Esophagus muscularis mucosa (tissue), 4 donors: ENCODE measurements at regions not wholly inside any gene's neighbourhood (a gene's known extent, or its start where the extent isn't known, plus 50 kb on each side); places are given as distances from the start of the nearest gene placed in this dataset.

Source experiments
- DNase-seq: peaks from one replicate; pipeline ENCODE4 v3.0.0-alpha.2; 2017; ENCODE audit errors: extremely low spot score
- H3K27ac ChIP-seq, 4 donors: fragments of 200-600 bp; sonication (generic); replicated peaks in 1 of 4; 1 replicate in 3 of 4; 2 replicates in 1 of 4; pipeline ENCODE4 v1.5.1; 2016 to 2019; ENCODE audit warnings: mild to moderate bottlenecking in 1 of 4
- H3K27me3 ChIP-seq, 4 donors: fragments of 200-600 bp; sonication (generic); one replicate each; pipeline versions ENCODE4 v1.5.1 to v1.6.0; 2016 to 2019
- H3K36me3 ChIP-seq, 4 donors: fragments of 200-600 bp; sonication (generic); one replicate each; pipeline ENCODE4 v1.5.1; 2016 to 2019
- H3K4me1 ChIP-seq, 4 donors: fragments of 200-600 bp; sonication (generic); one replicate each; pipeline ENCODE4 v1.5.1; 2016 to 2019
- H3K4me3 ChIP-seq, 4 donors: fragments of 200-600 bp; sonication (generic); 1 replicate in 2 of 4; 2 replicates in 2 of 4; pipeline ENCODE4 v1.5.1; 2016 to 2019; ENCODE audit warnings: mild to moderate bottlenecking in 4 of 4, moderate library complexity in 1 of 4
- H3K9me3 ChIP-seq, 4 donors: fragments of 200-600 bp; sonication (generic); 1 replicate in 3 of 4; 2 replicates in 1 of 4; pipeline ENCODE4 v1.5.1; 2016 to 2019
- EP300 ChIP-seq: sonication (generic); formaldehyde crosslinking; IDR thresholded peaks from one replicate; pipeline ENCODE4 v1.6.1; 2017; ENCODE audit warnings: antibody characterized with exemption
- POLR2A ChIP-seq: fragments of 450-650 bp; IDR thresholded peaks from one replicate; pipeline ENCODE4 v1.6.1; 2017; ENCODE audit warnings: antibody characterized with exemption, moderate library complexity, mild to moderate bottlenecking, low read depth
- POLR2AphosphoS5 ChIP-seq, 2 donors: sonication (generic); formaldehyde crosslinking; IDR thresholded peaks; one replicate each; pipeline ENCODE4 v1.6.1; 2017; ENCODE audit warnings: antibody characterized with exemption in 2 of 2
- WGBS: methylation state at CpG from one replicate; pipeline ENCODE4 v1.1.5; 2018; 5-methylcytosine and 5-hydroxymethylcytosine counted together
- intact Hi-C: fragments of 100-400 bp; cut with DNase I; formaldehyde crosslinking; loops from one replicate; pipeline ENCODE4 v1.15.1; 2023
- TF ChIP-seq, protein P1 (sequence below), 3 experiments: fragments of 200-600 bp in 2 of 3; fragments of 450-650 bp in 1 of 3; sonication (generic) in 2 of 3; IDR thresholded peaks; one replicate each; pipeline ENCODE4 v1.5.1; 2017 to 2019; ENCODE audit warnings: antibody characterized with exemption in 3 of 3, mild to moderate bottlenecking in 2 of 3, moderate library complexity in 1 of 3

DNA sequence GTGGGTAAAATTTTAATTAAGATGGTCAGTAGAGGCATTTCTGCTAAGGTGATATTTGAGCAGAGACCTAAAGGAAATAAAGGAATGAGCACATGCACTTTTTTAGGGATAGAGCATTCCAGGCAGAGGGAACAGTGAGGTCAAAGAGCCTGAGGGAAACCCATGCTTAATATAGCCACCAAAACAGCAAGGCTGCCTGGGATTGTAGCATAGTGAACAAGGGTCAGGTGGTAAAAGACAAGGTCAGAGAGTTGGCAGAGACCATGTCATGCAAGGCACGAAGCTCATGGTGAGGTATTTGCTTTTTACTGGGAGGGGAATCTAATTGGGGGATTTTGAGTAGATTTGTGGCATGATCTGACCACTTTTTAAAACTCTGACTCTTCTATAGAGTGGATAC is 344.6 kb upstream of the LRRC7 start:
- H3K4me3 ChIP-seq, result no peak overlapping the region
- H3K27ac ChIP-seq, result no peak overlapping the region
- no peaks in the 10 kb centered on the region for H3K27me3 ChIP-seq
- no peak for DNase-seq
- H3K4me1 ChIP-seq, result no peaks in the 10 kb centered on the region
- no peak for TF ChIP-seq POLR2A
- TF ChIP-seq, protein P1, sequence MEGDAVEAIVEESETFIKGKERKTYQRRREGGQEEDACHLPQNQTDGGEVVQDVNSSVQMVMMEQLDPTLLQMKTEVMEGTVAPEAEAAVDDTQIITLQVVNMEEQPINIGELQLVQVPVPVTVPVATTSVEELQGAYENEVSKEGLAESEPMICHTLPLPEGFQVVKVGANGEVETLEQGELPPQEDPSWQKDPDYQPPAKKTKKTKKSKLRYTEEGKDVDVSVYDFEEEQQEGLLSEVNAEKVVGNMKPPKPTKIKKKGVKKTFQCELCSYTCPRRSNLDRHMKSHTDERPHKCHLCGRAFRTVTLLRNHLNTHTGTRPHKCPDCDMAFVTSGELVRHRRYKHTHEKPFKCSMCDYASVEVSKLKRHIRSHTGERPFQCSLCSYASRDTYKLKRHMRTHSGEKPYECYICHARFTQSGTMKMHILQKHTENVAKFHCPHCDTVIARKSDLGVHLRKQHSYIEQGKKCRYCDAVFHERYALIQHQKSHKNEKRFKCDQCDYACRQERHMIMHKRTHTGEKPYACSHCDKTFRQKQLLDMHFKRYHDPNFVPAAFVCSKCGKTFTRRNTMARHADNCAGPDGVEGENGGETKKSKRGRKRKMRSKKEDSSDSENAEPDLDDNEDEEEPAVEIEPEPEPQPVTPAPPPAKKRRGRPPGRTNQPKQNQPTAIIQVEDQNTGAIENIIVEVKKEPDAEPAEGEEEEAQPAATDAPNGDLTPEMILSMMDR (IDR thresholded peaks at IDR 0.05), result no peak
- no peak for TF ChIP-seq EP300
- TF ChIP-seq POLR2AphosphoS5 (IDR thresholded peaks at IDR 0.05), result no peak
- H3K9me3 ChIP-seq, result no peaks in the 10 kb centered on the region
- H3K36me3 ChIP-seq, result no peaks in the 10 kb centered on the region
- WGBS, result 93% methylated on average over 1 of the region's 1 CpG
- intact Hi-C loops, result no loop called here

- no peak overlapping the region for H3K27ac ChIP-seq
Measured at GRCh38 chr1:69228501-69228900, 339.2 kb upstream of the LRRC7 start.

GRCh38 chr1:69230208-69230607 is 337.5 kb upstream of the LRRC7 start:
- Histone ChIP-seq H3K4me1 (no peaks in the 10 kb centered on the region), H3K36me3 (no peaks in the 10 kb centered on the region), H3K4me3 (no peak overlapping the region), H3K27ac (no peak overlapping the region), H3K9me3 (no peaks in the 10 kb centered on the region), H3K27me3 (no peaks in the 10 kb centered on the region)
- intact Hi-C loops, result no loop called here
- no peak for DNase-seq
- no peak for TF ChIP-seq POLR2AphosphoS5 (IDR thresholded peaks at IDR 0.05)
- TF ChIP-seq, protein P1 (IDR thresholded peaks at IDR 0.05), result no peak
- no peak for TF ChIP-seq POLR2A
- no peak for TF ChIP-seq EP300

More at GRCh38 chr1:69228501-69228900, 339.2 kb upstream of the LRRC7 start:
- H3K9me3 ChIP-seq, result no peaks in the 10 kb centered on the region
- TF ChIP-seq, protein P1 (IDR thresholded peaks at IDR 0.05), result no peak
- TF ChIP-seq EP300 (no peak), POLR2A (no peak), POLR2AphosphoS5 (IDR thresholded peaks at IDR 0.05) (no peak)
- 0% methylated on average over 1 of the region's 1 CpG for WGBS
- intact Hi-C loops, result no loop called here
- DNase-seq, result no peak
- no peaks in the 10 kb centered on the region for H3K4me1 ChIP-seq
- no peaks in the 10 kb centered on the region for H3K36me3 ChIP-seq
- H3K27me3 ChIP-seq, result no peaks in the 10 kb centered on the region
- no peak overlapping the region for H3K4me3 ChIP-seq

DNA sequence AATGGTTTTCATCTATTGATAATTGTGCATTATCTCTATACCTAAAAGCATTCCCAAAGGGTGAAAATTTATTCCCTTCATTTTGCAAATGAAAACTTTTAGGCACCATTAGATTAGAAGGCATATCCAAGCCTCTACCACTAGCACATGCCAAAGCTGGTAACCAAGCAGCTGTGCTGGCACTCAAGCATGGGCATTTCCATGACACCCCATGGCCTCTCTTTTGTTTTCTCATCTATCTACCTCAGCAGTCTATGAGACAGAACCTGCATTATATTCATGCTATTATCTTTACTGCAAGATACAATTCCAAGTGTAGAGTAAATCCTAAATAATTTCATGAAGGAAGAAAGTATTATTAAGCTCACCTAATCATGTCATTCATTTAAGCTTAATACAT is 334.3 kb upstream of the LRRC7 start:
- no peaks in the 10 kb centered on the region for H3K9me3 ChIP-seq
- intact Hi-C loops, result no loop called here
- no peak for DNase-seq
- H3K27me3 ChIP-seq, result no peaks in the 10 kb centered on the region
- no peak for TF ChIP-seq EP300
- no peak for TF ChIP-seq POLR2A
- TF ChIP-seq, protein P1 (IDR thresholded peaks at IDR 0.05), result no peak
- TF ChIP-seq POLR2AphosphoS5 (IDR thresholded peaks at IDR 0.05), result no peak
- no peaks in the 10 kb centered on the region for H3K36me3 ChIP-seq
- no peak overlapping the region for H3K27ac ChIP-seq
- H3K4me3 ChIP-seq, result no peak overlapping the region
- no peaks in the 10 kb centered on the region for H3K4me1 ChIP-seq

GRCh38 chr1:69244211-69244610 is 323.5 kb upstream of the LRRC7 start:
- peaks cover 0 to 7% (median 0%) of the 10 kb centered on the region in 4 donors for H3K4me1 ChIP-seq
- intact Hi-C loops, result no loop called here
- 73% methylated on average over 1 of the region's 1 CpG for WGBS

More at GRCh38 chr1:69244211-69244610, 323.5 kb upstream of the LRRC7 start:
- no peak overlapping the region for H3K4me3 ChIP-seq
- no peaks in the 10 kb centered on the region for H3K9me3 ChIP-seq
- H3K36me3 ChIP-seq, result no peaks in the 10 kb centered on the region
- no peak for DNase-seq
- H3K27ac ChIP-seq, result no peak overlapping the region
- TF ChIP-seq POLR2A, result no peak
- TF ChIP-seq, protein P1 (IDR thresholded peaks at IDR 0.05), result no peak
- TF ChIP-seq POLR2AphosphoS5 (IDR thresholded peaks at IDR 0.05), result no peak
- no peak for TF ChIP-seq EP300
- H3K27me3 ChIP-seq, result no peaks in the 10 kb centered on the region
